IMR-90 (cell line): ENCODE measurements at regions not wholly inside any gene's neighbourhood (a gene's known extent, or its start where the extent isn't known, plus 50 kb on each side); places are given as distances from the start of the nearest gene placed in this dataset.
A peak's percentile ranks its signal among the peaks of the same experiment; 100 is the strongest.

Experiments
- ATAC-seq: fragments of 200-7000 bp; cut with Tn5 transposase; 2 replicates; pipeline ENCODE4 v1.9.1; 2020; ENCODE audit warnings: low read depth, mild to moderate bottlenecking, moderate library complexity
- BruUV-seq: library from RNA; stranded (reverse); fragments of 400-500 nt; replicated peaks from 2 replicates; lab custom pipeline; 2021; lab: Mats Ljungman, UMichigan
- CTCF ChIA-PET: fragments of 300-600 bp; formaldehyde crosslinking; extraction: SDS; loops from one replicate; lab custom pipeline; 2021; ENCODE audit warnings: antibody characterized with exemption; lab: Yijun Ruan, JAX
- POLR2A ChIA-PET: fragments of 300-600 bp; sonication (Branson Sonifier 250); formaldehyde crosslinking; loops from one replicate; lab custom pipeline; 2022; ENCODE audit warnings: antibody characterized with exemption; ENCODE audit not compliant: unreplicated experiment; lab: Charles Lee
- DNase-seq: peaks from one replicate; pipeline ENCODE4 v3.0.0; 2013
- H2AFZ ChIP-seq: replicated peaks from 2 replicates; pipeline ENCODE3; 2013; ENCODE audit warnings: low read length, mild to moderate bottlenecking; ENCODE audit not compliant: poor library complexity
- H2AK5ac ChIP-seq: 2 replicates; pipeline ENCODE4 v1.6.1; 2013; ENCODE audit warnings: low read depth, low read length, inconsistent platforms
- H2AK9ac ChIP-seq: replicated peaks from 2 replicates; pipeline ENCODE3; 2013; ENCODE audit warnings: mild to moderate bottlenecking, low read depth, low read length, moderate library complexity; ENCODE audit not compliant: poor library complexity
- H2BK120ac ChIP-seq: 2 replicates; pipeline ENCODE4 v1.6.1; 2013; ENCODE audit warnings: low read depth, low read length, inconsistent platforms
- H2BK15ac ChIP-seq: 3 replicates; pipeline ENCODE4 v1.6.1; 2013; ENCODE audit warnings: low read depth, low read length, inconsistent platforms
- H2BK20ac ChIP-seq: 2 replicates; pipeline ENCODE4 v1.6.1; 2013; ENCODE audit warnings: low read depth, mild to moderate bottlenecking, inconsistent platforms, low read length, moderate library complexity
- H2BK5ac ChIP-seq: 2 replicates; pipeline ENCODE4 v1.6.1; 2013; ENCODE audit warnings: mild to moderate bottlenecking, low read depth, low read length, inconsistent platforms; ENCODE audit not compliant: poor library complexity, severe bottlenecking
- H3K14ac ChIP-seq: replicated peaks from 2 replicates; pipeline ENCODE4 v1.6.1; 2013; ENCODE audit warnings: low read depth, low read length, inconsistent platforms
- H3K18ac ChIP-seq: 2 replicates; pipeline ENCODE4 v1.6.1; 2013; ENCODE audit warnings: low read depth, low read length, control low read depth
- H3K23ac ChIP-seq: 2 replicates; pipeline ENCODE4 v1.6.1; 2013; ENCODE audit warnings: low read depth, low read length, inconsistent platforms
- H3K27ac ChIP-seq: 2 replicates; pipeline ENCODE4 v1.5.1; 2013; ENCODE audit warnings: mild to moderate bottlenecking, control low read depth, low read length; ENCODE audit not compliant: insufficient read depth
- H3K27me3 ChIP-seq: 2 replicates; pipeline ENCODE4 v1.6.1; 2013; ENCODE audit warnings: low read length; ENCODE audit not compliant: control insufficient read depth, insufficient read depth
- H3K36me3 ChIP-seq: 2 replicates; pipeline ENCODE4 v1.6.1; 2013; ENCODE audit warnings: low read length, mixed read lengths; ENCODE audit not compliant: control insufficient read depth, insufficient read depth
- H3K4ac ChIP-seq: 2 replicates; pipeline ENCODE4 v1.6.1; 2013; ENCODE audit warnings: low read depth, low read length, inconsistent platforms
- H3K4me1 ChIP-seq: 2 replicates; pipeline ENCODE4 v1.6.1; 2013; ENCODE audit warnings: low read length, mixed read lengths; ENCODE audit not compliant: control insufficient read depth, insufficient read depth
- H3K4me2 ChIP-seq: 2 replicates; pipeline ENCODE4 v1.6.1; 2013; ENCODE audit warnings: low read depth, mild to moderate bottlenecking, control low read depth, low read length, moderate library complexity
- H3K4me3 ChIP-seq: 2 replicates; pipeline ENCODE4 v1.5.1; 2013; ENCODE audit warnings: low read depth, mild to moderate bottlenecking, control low read depth, low read length, moderate library complexity; ENCODE audit not compliant: insufficient read depth
- H3K56ac ChIP-seq: 2 replicates; pipeline ENCODE4 v1.6.1; 2013; ENCODE audit warnings: low read length, inconsistent platforms; ENCODE audit not compliant: insufficient read depth; ENCODE audit errors: extremely low read depth
- H3K79me1 ChIP-seq, 2 experiments: 2 replicates each; pipeline ENCODE4 v1.6.1; 2013; ENCODE audit warnings: low read length in 2 of 2, inconsistent platforms in 1 of 2, low read depth in 1 of 2
- H3K9ac ChIP-seq: 2 replicates; pipeline ENCODE4 v1.6.1; 2013; ENCODE audit warnings: low read depth, low read length, control low read depth
- H3K9me1 ChIP-seq: 2 replicates; pipeline ENCODE4 v1.6.1; 2013; ENCODE audit warnings: low read length, inconsistent platforms; ENCODE audit not compliant: insufficient read depth
- H3K9me3 ChIP-seq: 2 replicates; pipeline ENCODE4 v1.6.1; 2013; ENCODE audit warnings: low read length; ENCODE audit not compliant: control insufficient read depth, insufficient read depth
- H4K20me1 ChIP-seq: 2 replicates; pipeline ENCODE4 v1.6.1; 2013; ENCODE audit warnings: low read length, inconsistent platforms; ENCODE audit not compliant: insufficient read depth
- H4K5ac ChIP-seq: 2 replicates; pipeline ENCODE4 v1.6.1; 2013; ENCODE audit warnings: mild to moderate bottlenecking, low read depth, low read length, control low read depth
- H4K8ac ChIP-seq, 2 experiments: 2 replicates each; pipeline ENCODE4 v1.6.1; 2013; ENCODE audit warnings: low read depth in 2 of 2, low read length in 2 of 2, control low read depth in 1 of 2, inconsistent platforms in 1 of 2
- H4K91ac ChIP-seq: 2 replicates; pipeline ENCODE4 v1.6.1; 2013; ENCODE audit warnings: low read depth, low read length, inconsistent platforms; ENCODE audit not compliant: insufficient read depth
- CEBPB ChIP-seq: IDR thresholded peaks from 2 replicates; pipeline ENCODE4 v1.6.1; 2012; ENCODE audit warnings: low read depth, low read length, improper control_type of control experiment
- POLR2A ChIP-seq: IDR thresholded peaks from 2 replicates; pipeline ENCODE4 v1.6.1; 2012; ENCODE audit warnings: mild to moderate bottlenecking, low read depth, low read length
- SMC3 ChIP-seq: fragments of 150-350 bp; IDR thresholded peaks from 2 replicates; pipeline ENCODE4 v1.6.1; 2016; ENCODE audit warnings: low read depth, mild to moderate bottlenecking, antibody characterized with exemption, low read length, moderate library complexity
- WGBS, 2 experiments: methylation state at CpG; one replicate each; pipeline versions ENCODE4 v1.1.5 to v1.1.7; 2013; ENCODE audit warnings: missing lambda C conversion rate in 2 of 2; ENCODE audit not compliant: insufficient read length in 1 of 2; ENCODE audit errors: extremely low coverage in 2 of 2; 5-methylcytosine and 5-hydroxymethylcytosine counted together
- dilution Hi-C: fragments of 300-500 bp; cut with HindIII; formaldehyde crosslinking; loops from one replicate; pipeline ENCODE4 v1.14.3; 2018; ENCODE audit warnings: low sequenced_read_pairs; ENCODE audit not compliant: unreplicated experiment
- in situ Hi-C: fragments of 300-500 bp; cut with MboI; formaldehyde crosslinking; loops from 3 replicates; pipeline ENCODE4 v1.14.3; 2019; ENCODE audit warnings: low sequenced_read_pairs, inconsistent platforms, mixed read lengths
- intact Hi-C: fragments of 100-400 bp; cut with micrococcal nuclease; formaldehyde crosslinking; loops from 2 replicates; pipeline ENCODE4 v1.10.0; 2022

- H3K18ac ChIP-seq, result no peak overlapping the region
- no peak overlapping the region for H3K23ac ChIP-seq
- ATAC-seq, result peak; percentile 21
- H3K27me3 ChIP-seq, result peaks cover 9% of the 10 kb centered on the region
- DNase-seq, result peak; percentile 61
- intact Hi-C loops (no loop called here), dilution Hi-C loops (no loop called here), in situ Hi-C loops (no loop called here)
- no CpG with 5 or more reads among the region's 2 CpGs for WGBS, 2 experiments
- H3K56ac ChIP-seq, result no peak overlapping the region
- CTCF ChIA-PET, result interaction anchor here (1.1 kb wide), 1 partner anchor 42 kb away, joined by 3 read pairs; no protein-coding TSS in a partner anchor
- TF ChIP-seq CEBPB, result peak; percentile 32; the same call in 1 of the 2 replicates
- no peak for TF ChIP-seq POLR2A
- no peak for TF ChIP-seq SMC3
- POLR2A ChIA-PET, result no interaction called here
- H3K9me1 ChIP-seq, result peaks cover 3% of the 10 kb centered on the region; the same call in 1 of the 2 replicates
- H2BK5ac ChIP-seq, result no peak overlapping the region
- no peaks in the 10 kb centered on the region for H4K20me1 ChIP-seq
- no peak overlapping the region for H2BK15ac ChIP-seq
- no peak overlapping the region for H3K27ac ChIP-seq
- H3K4me3 ChIP-seq, result no peak overlapping the region
- no peak overlapping the region for H2AK9ac ChIP-seq
- no peak overlapping the region for H2BK120ac ChIP-seq
- H3K4me2 ChIP-seq, result no peak overlapping the region
- no peak overlapping the region for H2BK20ac ChIP-seq
- no peak overlapping the region for H3K9ac ChIP-seq
- peaks cover 4% of the 10 kb centered on the region for H3K9me3 ChIP-seq
- H3K79me1 ChIP-seq, result no peaks in the 10 kb centered on the region
- no peak overlapping the region for H3K14ac ChIP-seq
- H4K91ac ChIP-seq, result no peak overlapping the region
- no TSS peak for BruUV-seq
- no peaks in the 10 kb centered on the region for H3K4me1 ChIP-seq
- no peak overlapping the region for H3K4ac ChIP-seq
- no peak overlapping the region for H4K8ac ChIP-seq
- no peak overlapping the region for H2AFZ ChIP-seq
- H4K5ac ChIP-seq, result no peak overlapping the region
- no peak overlapping the region for H2AK5ac ChIP-seq
- no peaks in the 10 kb centered on the region for H3K36me3 ChIP-seq
Measured at GRCh38 chr12:105462831-105463230, 132.3 kb downstream of the C12orf75 start.
